HepG2 (cell line): ENCODE measurements at regions not wholly inside any gene's neighbourhood (a gene's known extent, or its start where the extent isn't known, plus 50 kb on each side); places are given as distances from the start of the nearest gene placed in this dataset.
A peak's percentile ranks its signal among the peaks of the same experiment; 100 is the strongest.

Experiments used
- ATAC-seq: fragments of 200-7000 bp; cut with Tn5 transposase; 3 replicates; pipeline ENCODE4 v1.9.1; 2020; ENCODE audit warnings: mild to moderate bottlenecking, moderate library complexity
- BruUV-seq: library from RNA; stranded (reverse); fragments of 400-500 nt; replicated peaks from 2 replicates; lab custom pipeline; 2021; lab: Mats Ljungman, UMichigan
- CTCF ChIA-PET: fragments of 300-600 bp; formaldehyde crosslinking; extraction: SDS; loops from one replicate; lab custom pipeline; 2021; ENCODE audit warnings: low total read pairs, inconsistent platforms, low intra/inter-chr PET ratio; lab: Yijun Ruan, JAX
- POLR2A ChIA-PET: fragments of 350-600 bp; sonication (Branson Sonifier 250); formaldehyde crosslinking; loops from one replicate; lab custom pipeline; 2020; ENCODE audit warnings: antibody characterized with exemption, inconsistent platforms; lab: Yijun Ruan, JAX
- DNase-seq: peaks from one replicate; pipeline ENCODE4 v3.0.0-alpha.2; 2015; ENCODE audit warnings: low spot score
- FAIRE-seq: peaks from 3 replicates; lab custom pipeline; 2011; peaks lifted over from hg19 to GRCh38; lab: Jason Lieb, UNC
- H2AFZ ChIP-seq: one replicate; pipeline ENCODE4 v1.6.1; 2011; ENCODE audit warnings: low read length, inconsistent platforms
- H3K27ac ChIP-seq: fragments of 300-600 bp; 3 replicates; pipeline ENCODE4 v1.8.0; 2011; ENCODE audit warnings: mixed run types, mild to moderate bottlenecking, mixed read lengths, low read length, inconsistent platforms; ENCODE audit not compliant: insufficient read depth; ENCODE audit errors: extremely low read length
- H3K27me3 ChIP-seq, 2 experiments: fragments of 200-600 bp in 1 of 2; 2 replicates in 1 of 2; 3 replicates in 1 of 2; pipeline versions ENCODE4 v1.6.0 to v1.8.0; 2011; ENCODE audit warnings: low read length in 2 of 2, mild to moderate bottlenecking in 2 of 2, moderate library complexity in 2 of 2, inconsistent platforms in 1 of 2; ENCODE audit not compliant: insufficient read depth in 2 of 2, control insufficient read depth in 1 of 2
- H3K36me3 ChIP-seq, 2 experiments: fragments of 200-600 bp in 1 of 2; replicated peaks in 1 of 2; 2 replicates in 1 of 2; 3 replicates in 1 of 2; pipeline versions ENCODE4 v1.5.1 to v1.8.0; 2011; ENCODE audit warnings: low read length in 2 of 2, inconsistent platforms in 1 of 2; ENCODE audit not compliant: insufficient read depth in 2 of 2, control insufficient read depth in 1 of 2
- H3K4me1 ChIP-seq: 2 replicates; pipeline ENCODE4 v1.5.1; 2012; ENCODE audit warnings: low read length, inconsistent platforms; ENCODE audit not compliant: insufficient read depth
- H3K4me2 ChIP-seq: 2 replicates; pipeline ENCODE4 v1.6.0; 2011; ENCODE audit warnings: low read depth, low read length, inconsistent platforms
- H3K4me3 ChIP-seq, 3 experiments: fragments of 200-600 bp in 1 of 3; sonication (generic), shearing (Covaris generic) in 1 of 3; replicated peaks in 1 of 3; 2 replicates each; pipeline ENCODE4 v1.5.1; 2011 to 2016; ENCODE audit warnings: low read length in 3 of 3, inconsistent platforms in 2 of 3, low read depth in 2 of 3, mild to moderate bottlenecking in 2 of 3, control low read depth in 1 of 3, mixed read lengths in 1 of 3; ENCODE audit not compliant: insufficient read depth in 1 of 3
- H3K79me2 ChIP-seq: one replicate; pipeline ENCODE4 v1.6.1; 2011; ENCODE audit warnings: low read length, inconsistent platforms; ENCODE audit not compliant: insufficient read depth
- H3K9ac ChIP-seq: 2 replicates; pipeline ENCODE4 v1.6.0; 2011; ENCODE audit warnings: mild to moderate bottlenecking, low read depth, low read length, inconsistent platforms; ENCODE audit not compliant: insufficient read depth
- H3K9me3 ChIP-seq: 2 replicates; pipeline ENCODE4 v1.5.1; 2012; ENCODE audit warnings: mild to moderate bottlenecking, low read length
- H4K20me1 ChIP-seq: 2 replicates; pipeline ENCODE4 v1.6.0; 2011; ENCODE audit warnings: inconsistent platforms, mild to moderate bottlenecking, low read length, moderate library complexity; ENCODE audit not compliant: insufficient read depth
- ASH2L ChIP-seq: fragments of 300-600, 200-600 bp; sonication (generic); IDR thresholded peaks from 2 replicates; pipeline ENCODE4 v1.7.0; 2017; ENCODE audit warnings: low read depth, mild to moderate bottlenecking, moderate library complexity, mixed read lengths, low read length; ENCODE audit not compliant: insufficient read length
- CREM ChIP-seq, 2 experiments: sonication (generic) in 1 of 2; formaldehyde crosslinking in 1 of 2; IDR thresholded peaks; 2 replicates each; pipeline versions ENCODE4 v1.4.0 to v1.6.1; 2016 to 2020; ENCODE audit warnings: antibody characterized with exemption in 1 of 2, mild to moderate bottlenecking in 1 of 2, missing genetic modification reagents in 1 of 2
- MATR3 ChIP-seq: sonication (generic); formaldehyde crosslinking; IDR thresholded peaks from 2 replicates; pipeline ENCODE4 v1.4.0; 2020; ENCODE audit warnings: missing genetic modification reagents
- POGZ ChIP-seq: sonication (generic); formaldehyde crosslinking; IDR thresholded peaks from 2 replicates; pipeline ENCODE4 v1.4.0; 2020; ENCODE audit warnings: mild to moderate bottlenecking, missing genetic modification reagents
- TAF15 ChIP-seq: fragments of 200-400 bp; formaldehyde crosslinking; IDR thresholded peaks from one replicate; pipeline ENCODE4 v1.6.1; 2018; ENCODE audit warnings: mild to moderate bottlenecking, low read depth, low read length; ENCODE audit not compliant: poor library complexity, severe bottlenecking
- ZFP36L1 ChIP-seq: sonication (generic); formaldehyde crosslinking; IDR thresholded peaks from 2 replicates; pipeline ENCODE4 v1.8.0; 2022; ENCODE audit warnings: mild to moderate bottlenecking, missing genetic modification reagents, moderate library complexity
- ZNF121 ChIP-seq: sonication (generic); formaldehyde crosslinking; IDR thresholded peaks from 2 replicates; pipeline ENCODE4 v1.5.0; 2020; ENCODE audit warnings: mild to moderate bottlenecking, missing genetic modification reagents
- ZNF546 ChIP-seq: sonication (generic); formaldehyde crosslinking; conservative IDR thresholded peaks from 2 replicates; pipeline ENCODE4 v1.8.1; 2023; ENCODE audit warnings: mild to moderate bottlenecking, missing genetic modification reagents
- ZNF562 ChIP-seq: sonication (generic); formaldehyde crosslinking; IDR thresholded peaks from 2 replicates; pipeline ENCODE4 v1.8.0; 2022; ENCODE audit warnings: missing genetic modification reagents, borderline replicate concordance
- ZNF713 ChIP-seq: sonication (generic); formaldehyde crosslinking; IDR thresholded peaks from 2 replicates; pipeline ENCODE4 v1.4.0; 2020; ENCODE audit warnings: mild to moderate bottlenecking, missing genetic modification reagents
- WGBS: methylation state at CpG from one replicate; pipeline ENCODE4 v1.1.6; 2017; ENCODE audit warnings: low lambda C conversion rate; 5-methylcytosine and 5-hydroxymethylcytosine counted together
- in situ Hi-C: cut with HindIII; loops from 2 replicates; pipeline ENCODE4 v1.10.0; 2017; ENCODE audit warnings: low pct_unique_long_range_greater_than_20kb; ENCODE audit not compliant: extremely low pct_ligation_motif_present
- intact Hi-C: fragments of 100-400 bp; cut with micrococcal nuclease; formaldehyde crosslinking; loops from one replicate; pipeline ENCODE4 v1.10.0; 2022; ENCODE audit not compliant: unreplicated experiment
- TF ChIP-seq, protein P1 (sequence below): sonication (generic); formaldehyde crosslinking; IDR thresholded peaks from 2 replicates; pipeline ENCODE4 v1.4.0; 2020; ENCODE audit warnings: mild to moderate bottlenecking, missing genetic modification reagents
- TF ChIP-seq, protein P2 (sequence below): sonication (generic); formaldehyde crosslinking; conservative IDR thresholded peaks from 2 replicates; pipeline ENCODE4 v1.8.1; 2023; ENCODE audit warnings: missing genetic modification reagents
- TF ChIP-seq, protein P3 (sequence below): sonication (generic); formaldehyde crosslinking; IDR thresholded peaks from 2 replicates; pipeline ENCODE4 v1.5.0; 2020; ENCODE audit warnings: missing genetic modification reagents
- TF ChIP-seq, protein P4 (sequence below): sonication (generic); formaldehyde crosslinking; IDR thresholded peaks from 2 replicates; pipeline ENCODE4 v1.5.1; 2020; ENCODE audit warnings: missing genetic modification reagents, mild to moderate bottlenecking, borderline replicate concordance

DNA sequence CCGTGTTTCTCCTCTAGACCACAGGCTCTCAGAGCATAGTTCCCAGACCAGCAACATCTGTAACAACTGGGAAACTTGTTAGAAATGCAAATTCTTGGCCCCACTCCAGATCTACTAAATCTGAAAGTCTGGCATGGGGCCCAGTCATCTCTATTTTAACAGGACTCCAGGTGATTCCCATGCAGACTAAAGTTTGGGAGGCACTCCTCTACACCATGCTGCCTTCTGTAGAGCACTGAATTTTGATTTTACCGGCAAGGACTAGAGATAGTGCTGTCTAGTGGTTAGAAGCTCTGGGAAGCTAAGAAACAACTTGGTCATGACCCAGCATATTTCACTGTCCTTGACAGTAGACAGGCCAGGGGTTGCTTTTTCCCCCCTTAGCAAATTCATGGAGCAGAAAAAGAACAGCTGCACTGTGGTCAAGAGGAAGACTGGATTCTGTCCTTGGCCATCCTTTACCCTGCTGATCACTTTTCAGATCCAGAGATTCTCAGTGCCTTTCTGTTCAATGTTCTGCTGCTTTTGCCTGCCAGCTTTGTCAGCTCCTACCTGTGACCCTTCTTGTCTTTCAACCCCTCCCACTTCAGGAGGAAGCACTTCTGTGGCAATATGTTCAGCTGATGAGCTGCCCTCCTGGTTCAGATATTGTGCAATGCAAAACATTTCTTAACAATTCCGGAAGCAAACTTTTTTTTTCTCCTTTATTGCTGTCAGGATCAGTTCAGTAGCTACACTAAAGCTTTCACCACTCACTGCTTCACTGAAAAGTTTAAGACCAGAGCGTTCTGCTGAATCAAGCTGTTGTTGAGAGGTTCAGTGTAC, 133.8 kb upstream of the NUDT4 start (continued):
- TF ChIP-seq ZNF546 (CRISPR knock-in tag) (no peak), POGZ (CRISPR knock-in tag) (peak; percentile 87), ZNF121 (CRISPR knock-in tag) (no peak), TAF15 (no peak), ZNF713 (CRISPR knock-in tag) (no peak), ZNF562 (no peak), MATR3 (CRISPR knock-in tag) (no peak), ASH2L (peak; percentile 55)

DNA sequence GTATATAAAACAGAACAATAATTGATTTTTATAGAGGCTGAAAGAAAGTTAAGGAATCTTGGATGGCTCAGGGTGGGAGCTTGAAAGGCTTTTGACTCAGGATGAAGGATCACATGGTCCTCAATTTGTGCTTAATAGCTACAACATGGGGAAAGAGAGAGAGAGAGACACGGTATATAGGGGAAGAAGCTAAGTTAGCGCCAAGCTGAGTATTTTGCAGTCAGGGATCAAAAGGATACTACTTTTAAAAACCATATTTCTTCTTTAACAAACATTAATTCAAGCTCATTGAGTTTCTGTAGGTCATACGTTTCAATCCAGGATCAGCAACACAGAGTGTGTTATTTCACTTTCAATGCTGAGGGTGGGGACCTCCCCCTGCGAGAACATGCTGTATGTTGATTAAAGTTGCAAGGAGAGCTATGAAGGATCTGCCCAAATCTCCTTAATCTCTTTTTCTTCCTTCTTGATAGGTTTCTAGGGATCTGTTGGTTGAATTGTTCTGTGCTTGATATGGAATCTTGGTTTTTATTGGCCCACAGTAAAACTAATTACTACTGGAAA, 133.1 kb upstream of the NUDT4 start:
- POLR2A ChIA-PET: interaction anchor here (1.0 to 1.3 kb wide), 3 partner anchors 29 to 299 kb away, joined by 3 to 5 read pairs (median 4); no protein-coding TSS in a partner anchor
- no peak for FAIRE-seq
- H2AFZ ChIP-seq: no peak overlapping the region
- TF ChIP-seq ZFP36L1 (0 out of 2 replicates have a peak, but pooled peaks have one; percentile 7), CREM (IDR thresholded peaks at IDR 0.05) (0 out of 2 replicates have a peak, but pooled peaks have one; percentile 4), CREM (CRISPR knock-in tag; IDR thresholded peaks at IDR 0.05) (no peak)
- TF ChIP-seq, protein P1, sequence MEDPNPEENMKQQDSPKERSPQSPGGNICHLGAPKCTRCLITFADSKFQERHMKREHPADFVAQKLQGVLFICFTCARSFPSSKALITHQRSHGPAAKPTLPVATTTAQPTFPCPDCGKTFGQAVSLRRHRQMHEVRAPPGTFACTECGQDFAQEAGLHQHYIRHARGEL (CRISPR knock-in tag): no peak
- TF ChIP-seq, protein P2, sequence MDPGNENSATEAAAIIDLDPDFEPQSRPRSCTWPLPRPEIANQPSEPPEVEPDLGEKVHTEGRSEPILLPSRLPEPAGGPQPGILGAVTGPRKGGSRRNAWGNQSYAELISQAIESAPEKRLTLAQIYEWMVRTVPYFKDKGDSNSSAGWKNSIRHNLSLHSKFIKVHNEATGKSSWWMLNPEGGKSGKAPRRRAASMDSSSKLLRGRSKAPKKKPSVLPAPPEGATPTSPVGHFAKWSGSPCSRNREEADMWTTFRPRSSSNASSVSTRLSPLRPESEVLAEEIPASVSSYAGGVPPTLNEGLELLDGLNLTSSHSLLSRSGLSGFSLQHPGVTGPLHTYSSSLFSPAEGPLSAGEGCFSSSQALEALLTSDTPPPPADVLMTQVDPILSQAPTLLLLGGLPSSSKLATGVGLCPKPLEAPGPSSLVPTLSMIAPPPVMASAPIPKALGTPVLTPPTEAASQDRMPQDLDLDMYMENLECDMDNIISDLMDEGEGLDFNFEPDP (CRISPR knock-in tag): no peak
- TF ChIP-seq, protein P3, sequence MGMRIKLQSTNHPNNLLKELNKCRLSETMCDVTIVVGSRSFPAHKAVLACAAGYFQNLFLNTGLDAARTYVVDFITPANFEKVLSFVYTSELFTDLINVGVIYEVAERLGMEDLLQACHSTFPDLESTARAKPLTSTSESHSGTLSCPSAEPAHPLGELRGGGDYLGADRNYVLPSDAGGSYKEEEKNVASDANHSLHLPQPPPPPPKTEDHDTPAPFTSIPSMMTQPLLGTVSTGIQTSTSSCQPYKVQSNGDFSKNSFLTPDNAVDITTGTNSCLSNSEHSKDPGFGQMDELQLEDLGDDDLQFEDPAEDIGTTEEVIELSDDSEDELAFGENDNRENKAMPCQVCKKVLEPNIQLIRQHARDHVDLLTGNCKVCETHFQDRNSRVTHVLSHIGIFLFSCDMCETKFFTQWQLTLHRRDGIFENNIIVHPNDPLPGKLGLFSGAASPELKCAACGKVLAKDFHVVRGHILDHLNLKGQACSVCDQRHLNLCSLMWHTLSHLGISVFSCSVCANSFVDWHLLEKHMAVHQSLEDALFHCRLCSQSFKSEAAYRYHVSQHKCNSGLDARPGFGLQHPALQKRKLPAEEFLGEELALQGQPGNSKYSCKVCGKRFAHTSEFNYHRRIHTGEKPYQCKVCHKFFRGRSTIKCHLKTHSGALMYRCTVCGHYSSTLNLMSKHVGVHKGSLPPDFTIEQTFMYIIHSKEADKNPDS (CRISPR knock-in tag): no peak
- TF ChIP-seq, protein P4, sequence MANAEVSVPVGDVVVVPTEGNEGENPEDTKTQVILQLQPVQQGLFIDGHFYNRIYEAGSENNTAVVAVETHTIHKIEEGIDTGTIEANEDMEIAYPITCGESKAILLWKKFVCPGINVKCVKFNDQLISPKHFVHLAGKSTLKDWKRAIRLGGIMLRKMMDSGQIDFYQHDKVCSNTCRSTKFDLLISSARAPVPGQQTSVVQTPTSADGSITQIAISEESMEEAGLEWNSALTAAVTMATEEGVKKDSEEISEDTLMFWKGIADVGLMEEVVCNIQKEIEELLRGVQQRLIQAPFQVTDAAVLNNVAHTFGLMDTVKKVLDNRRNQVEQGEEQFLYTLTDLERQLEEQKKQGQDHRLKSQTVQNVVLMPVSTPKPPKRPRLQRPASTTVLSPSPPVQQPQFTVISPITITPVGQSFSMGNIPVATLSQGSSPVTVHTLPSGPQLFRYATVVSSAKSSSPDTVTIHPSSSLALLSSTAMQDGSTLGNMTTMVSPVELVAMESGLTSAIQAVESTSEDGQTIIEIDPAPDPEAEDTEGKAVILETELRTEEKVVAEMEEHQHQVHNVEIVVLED: no peak

More for the DNA sequence above, 133.1 kb upstream of the NUDT4 start:
- BruUV-seq: no TSS peak
- DNase-seq (no peak), ATAC-seq (no peak)
- no peaks in the 10 kb centered on the region for H3K27me3 ChIP-seq
- H3K4me3 ChIP-seq: no peak overlapping the region; a peak in 2 of 6 replicates
- no peaks in the 10 kb centered on the region for H3K36me3 ChIP-seq
- no peaks in the 10 kb centered on the region for H4K20me1 ChIP-seq
- H3K9ac ChIP-seq: no peak overlapping the region
- peak overlapping the region; percentile 41 for H3K27ac ChIP-seq
- WGBS: 67% methylated on average over 4 of the region's 4 CpGs
- peaks cover 52% of the 10 kb centered on the region for H3K4me1 ChIP-seq
- peak overlapping the region; percentile 71 for H3K4me2 ChIP-seq
- in situ Hi-C loops: no loop called here
- 0 out of 2 replicates have a peak, but pooled peaks cover 6% of the 10 kb centered on the region for H3K9me3 ChIP-seq
- CTCF ChIA-PET: no interaction called here
- H3K79me2 ChIP-seq: no peaks in the 10 kb centered on the region
- intact Hi-C loops: loop anchor here (1.0 kb wide), 1 partner anchor 157 kb away; no protein-coding TSS in a partner anchor
